Activated T-cell treated with anti-CD3 and anti-CD28 coated beads, Interleukin-2, amount 50 U/mL, for 4 hours (primary cell): ENCODE measurements at regions not wholly inside any gene's neighbourhood (a gene's known extent, or its start where the extent isn't known, plus 50 kb on each side); places are given as distances from the start of the nearest gene placed in this dataset.
"Not testable (repeated sequence)": the region's sequence is repeated elsewhere in the genome, so short reads cannot be mapped to it uniquely, and the experiment has no call there.

Experiments
- ATAC-seq, 2 donors: fragments of 200-7000 bp; cut with Tn5 transposase; one replicate each; pipeline ENCODE4 v1.10.0; 2021
- DNase-seq: peaks from one replicate; pipeline ENCODE4 v3.0.0-alpha.2; 2020
- H3K27me3 Mint-ChIP-seq: one replicate; pipeline ENCODE4 v1.8.0; 2021; ENCODE audit warnings: low read depth, mixed read lengths
- H3K36me3 Mint-ChIP-seq: one replicate; pipeline ENCODE4 v1.8.0; 2022; ENCODE audit warnings: mixed read lengths; ENCODE audit not compliant: insufficient read depth
- H3K4me1 Mint-ChIP-seq: one replicate; pipeline ENCODE4 v1.8.0; 2021; ENCODE audit warnings: low read depth, mixed read lengths
- H3K4me3 Mint-ChIP-seq: one replicate; pipeline ENCODE4 v1.8.0; 2021; ENCODE audit warnings: mild to moderate bottlenecking, moderate library complexity, mixed read lengths
- H3K9me3 Mint-ChIP-seq: one replicate; pipeline ENCODE4 v1.8.0; 2021; ENCODE audit warnings: mixed read lengths

DNA sequence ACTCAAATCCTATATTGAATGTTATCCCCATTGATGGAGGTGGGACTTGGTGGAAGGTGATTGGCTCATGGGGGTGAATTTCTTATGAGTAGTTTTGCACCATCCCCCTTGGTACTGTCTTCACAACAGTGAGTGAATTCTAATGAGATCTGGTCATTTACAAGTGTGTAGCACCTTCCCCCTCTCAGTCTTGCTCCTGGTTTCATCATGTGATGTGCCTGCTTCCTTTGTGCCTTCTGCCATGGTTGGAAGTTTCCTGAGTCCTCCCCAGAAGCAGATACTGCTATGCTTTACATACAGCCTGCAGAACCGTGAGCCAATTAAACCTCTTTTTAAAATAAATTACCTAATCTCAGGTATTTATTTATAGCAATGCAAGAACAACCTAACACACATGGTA lies 302.4 kb upstream of the KITLG start:
- Mint-ChIP-seq H3K36me3 (no peaks in the 10 kb centered on the region), H3K27me3 (no peaks in the 10 kb centered on the region), H3K9me3 (peaks cover 5% of the 10 kb centered on the region), H3K4me1 (no peaks in the 10 kb centered on the region), H3K4me3 (no peak overlapping the region)
- DNase-seq: no peak
- no peak for ATAC-seq

DNA sequence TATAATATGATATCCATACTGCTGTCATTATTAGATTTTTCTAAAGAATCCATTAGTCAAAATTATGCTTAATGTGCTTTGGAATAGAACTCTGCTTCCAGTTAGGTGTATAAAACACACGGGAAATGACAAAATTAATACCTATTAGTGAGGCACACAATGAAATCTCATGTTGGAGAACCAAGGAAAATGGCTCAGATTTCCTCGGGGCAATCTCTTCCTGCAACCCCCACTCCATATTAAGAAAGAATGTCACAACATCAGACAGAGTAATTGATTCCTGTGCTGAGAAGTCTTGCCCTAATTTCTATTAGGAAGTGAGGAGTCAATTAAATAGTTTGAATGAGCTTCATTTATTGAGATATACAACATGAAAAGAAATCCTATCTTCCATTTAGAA lies 299.8 kb upstream of the KITLG start:
- ATAC-seq (no peak), DNase-seq (no peak)
- no peaks in the 10 kb centered on the region for H3K27me3 Mint-ChIP-seq
- H3K36me3 Mint-ChIP-seq: no peaks in the 10 kb centered on the region
- H3K4me1 Mint-ChIP-seq: no peaks in the 10 kb centered on the region
- peaks cover 5% of the 10 kb centered on the region for H3K9me3 Mint-ChIP-seq
- H3K4me3 Mint-ChIP-seq: no peak overlapping the region

DNA sequence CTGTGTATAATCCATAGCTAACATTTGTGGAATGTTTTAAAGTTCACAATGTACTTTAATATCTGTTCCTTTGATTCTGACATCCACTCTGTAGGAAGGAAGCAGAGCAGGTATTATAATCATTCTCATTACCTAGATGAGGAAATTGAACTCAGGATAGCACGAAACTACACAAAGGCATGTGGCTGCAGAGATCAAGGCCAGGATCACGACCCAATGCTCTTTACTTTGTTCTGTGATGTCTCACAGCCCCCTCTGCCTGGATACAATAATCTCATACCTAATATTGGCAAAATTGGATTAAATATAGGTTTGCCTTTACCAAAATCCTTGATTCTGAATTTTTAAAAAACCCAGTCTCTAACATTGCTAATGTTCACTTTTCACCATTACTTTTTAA lies 298.0 kb upstream of the KITLG start:
- H3K4me1 Mint-ChIP-seq: no peaks in the 10 kb centered on the region
- ATAC-seq (no peak), DNase-seq (no peak)
- peaks cover 5% of the 10 kb centered on the region for H3K9me3 Mint-ChIP-seq
- H3K36me3 Mint-ChIP-seq: no peaks in the 10 kb centered on the region
- no peaks in the 10 kb centered on the region for H3K27me3 Mint-ChIP-seq
- no peak overlapping the region for H3K4me3 Mint-ChIP-seq

DNA sequence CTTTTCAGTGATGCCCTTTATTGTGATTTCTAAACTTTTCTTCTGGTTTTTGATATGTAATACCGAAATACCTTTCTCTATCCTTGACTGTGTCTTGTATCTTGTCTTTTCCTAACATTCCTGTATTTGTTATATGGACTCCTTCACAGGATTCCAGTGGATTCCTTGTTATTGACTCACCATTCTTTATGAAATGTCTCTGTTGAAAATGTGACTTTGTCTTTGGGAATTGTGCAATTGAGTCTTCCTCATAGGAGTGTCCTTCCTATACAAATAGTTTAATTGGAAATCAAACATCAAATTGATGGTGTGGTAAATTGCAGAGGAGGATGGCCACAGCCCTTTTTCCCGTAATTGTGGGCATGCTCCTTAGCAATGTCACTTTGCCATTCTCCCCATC lies 296.6 kb upstream of the KITLG start:
- no peak for DNase-seq
- no peaks in the 10 kb centered on the region for H3K27me3 Mint-ChIP-seq
- H3K36me3 Mint-ChIP-seq: no peaks in the 10 kb centered on the region
- H3K9me3 Mint-ChIP-seq: no peaks in the 10 kb centered on the region
- H3K4me1 Mint-ChIP-seq: no peaks in the 10 kb centered on the region
- H3K4me3 Mint-ChIP-seq: no peak overlapping the region
- no peak for ATAC-seq

- DNase-seq (no peak), ATAC-seq (no peak)
- no peaks in the 10 kb centered on the region for H3K36me3 Mint-ChIP-seq
- no peaks in the 10 kb centered on the region for H3K9me3 Mint-ChIP-seq
- H3K4me3 Mint-ChIP-seq: no peak overlapping the region
- no peaks in the 10 kb centered on the region for H3K27me3 Mint-ChIP-seq
- no peaks in the 10 kb centered on the region for H3K4me1 Mint-ChIP-seq
These were observed 289.9 kb upstream of the KITLG start for GRCh38 chr12:88870000-88870737.

DNA sequence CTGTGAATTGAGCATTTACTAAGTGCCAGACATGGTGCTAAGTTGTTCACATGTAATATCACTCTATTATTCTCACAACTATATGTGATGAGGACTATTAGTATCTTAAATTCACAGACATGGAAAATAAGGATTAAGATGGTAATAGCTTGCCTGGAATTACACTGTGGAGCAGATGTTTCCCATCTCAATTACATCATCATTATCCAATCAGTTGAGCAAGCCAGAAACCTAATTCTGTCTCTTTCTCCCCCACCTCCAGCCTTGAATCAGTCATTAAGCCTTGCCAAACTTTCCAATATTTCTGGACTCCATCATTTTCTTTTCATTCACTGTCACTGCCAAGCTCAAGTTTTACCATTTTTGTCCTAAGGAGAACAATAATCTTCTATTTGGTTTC lies 287.8 kb upstream of the KITLG start:
- Mint-ChIP-seq H3K36me3 (no peaks in the 10 kb centered on the region), H3K27me3 (no peaks in the 10 kb centered on the region), H3K9me3 (no peaks in the 10 kb centered on the region), H3K4me1 (no peaks in the 10 kb centered on the region), H3K4me3 (no peak overlapping the region)
- ATAC-seq: no peak
- no peak for DNase-seq

DNA sequence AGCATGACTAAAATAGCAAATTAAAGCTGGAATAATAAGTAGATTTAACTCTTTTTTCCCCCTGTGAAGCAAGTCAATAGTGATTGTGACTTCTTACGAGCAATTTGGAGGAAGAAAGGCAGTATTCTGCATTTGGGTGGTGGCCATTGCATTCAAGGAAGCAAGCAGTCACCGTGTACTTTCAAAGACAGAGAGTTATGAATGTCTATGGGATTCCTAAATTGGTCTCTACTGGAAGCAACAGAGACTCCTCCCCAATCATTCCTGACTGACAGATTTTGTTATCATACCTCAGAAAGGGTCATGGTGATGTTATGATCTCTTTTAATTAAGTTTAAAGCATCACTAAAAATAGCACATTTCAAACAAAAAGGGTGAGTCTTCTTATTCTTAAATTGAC lies 287.2 kb upstream of the KITLG start:
- DNase-seq: no peak
- Mint-ChIP-seq H3K36me3 (no peaks in the 10 kb centered on the region), H3K9me3 (no peaks in the 10 kb centered on the region), H3K4me3 (no peak overlapping the region), H3K4me1 (no peaks in the 10 kb centered on the region), H3K27me3 (no peaks in the 10 kb centered on the region)
- no peak for ATAC-seq

GRCh38 chr12:88866881-88867280 lies 286.6 kb upstream of the KITLG start:
- Mint-ChIP-seq H3K4me3 (no peak overlapping the region), H3K36me3 (no peaks in the 10 kb centered on the region), H3K9me3 (no peaks in the 10 kb centered on the region), H3K4me1 (no peaks in the 10 kb centered on the region), H3K27me3 (no peaks in the 10 kb centered on the region)
- DNase-seq (no peak), ATAC-seq (no peak)

DNA sequence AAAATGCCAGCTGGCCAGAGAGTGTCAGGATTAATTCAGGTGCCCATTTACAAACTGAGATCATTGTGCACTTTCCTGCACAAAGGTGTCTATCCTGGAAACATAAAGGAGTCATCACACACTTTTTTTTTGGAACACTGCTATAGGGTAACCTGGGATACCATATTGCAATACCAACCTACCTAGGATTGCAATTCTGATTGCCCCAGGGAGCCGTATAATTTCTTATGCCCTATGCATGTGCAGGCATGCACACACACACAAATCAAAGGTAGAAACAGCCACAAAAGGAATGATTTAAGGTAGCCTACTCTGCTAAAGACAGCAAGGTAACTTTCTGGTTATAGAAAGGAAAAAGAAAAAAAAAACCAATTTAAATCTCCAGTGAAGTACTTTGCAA lies 285.3 kb upstream of the KITLG start:
- no peaks in the 10 kb centered on the region for H3K27me3 Mint-ChIP-seq
- ATAC-seq (no peak), DNase-seq (no peak)
- H3K4me3 Mint-ChIP-seq: no peak overlapping the region
- no peaks in the 10 kb centered on the region for H3K4me1 Mint-ChIP-seq
- H3K36me3 Mint-ChIP-seq: no peaks in the 10 kb centered on the region
- no peaks in the 10 kb centered on the region for H3K9me3 Mint-ChIP-seq

DNA sequence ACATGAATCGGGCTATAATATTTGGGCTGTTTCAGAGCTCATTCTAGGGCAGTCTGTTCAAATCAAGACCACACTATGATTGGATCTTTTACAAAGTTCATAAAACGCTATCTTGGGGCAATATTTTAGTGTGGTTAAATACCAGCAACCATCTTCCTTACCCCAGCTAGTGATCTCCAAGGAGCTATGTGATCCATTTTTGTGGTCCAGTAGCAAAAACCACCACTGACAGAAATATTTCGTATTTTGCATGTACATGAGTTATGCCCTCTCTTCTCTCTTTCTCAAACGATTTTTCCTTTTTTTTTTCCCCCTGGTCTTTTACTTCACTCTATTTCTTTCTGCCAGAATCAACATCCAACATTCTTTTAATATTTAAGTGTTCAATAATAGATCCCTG lies 280.6 kb upstream of the KITLG start:
- Mint-ChIP-seq H3K27me3 (no peaks in the 10 kb centered on the region), H3K4me3 (no peak overlapping the region), H3K4me1 (no peaks in the 10 kb centered on the region), H3K9me3 (no peaks in the 10 kb centered on the region), H3K36me3 (no peaks in the 10 kb centered on the region)
- no peak for DNase-seq
- no peak for ATAC-seq

GRCh38 chr12:88856201-88856600 lies 275.9 kb upstream of the KITLG start:
- Mint-ChIP-seq H3K27me3 (no peaks in the 10 kb centered on the region), H3K4me1 (no peaks in the 10 kb centered on the region), H3K36me3 (no peaks in the 10 kb centered on the region), H3K4me3 (no peak overlapping the region), H3K9me3 (peaks cover 6% of the 10 kb centered on the region)
- ATAC-seq (no peak), DNase-seq (no peak)

DNA sequence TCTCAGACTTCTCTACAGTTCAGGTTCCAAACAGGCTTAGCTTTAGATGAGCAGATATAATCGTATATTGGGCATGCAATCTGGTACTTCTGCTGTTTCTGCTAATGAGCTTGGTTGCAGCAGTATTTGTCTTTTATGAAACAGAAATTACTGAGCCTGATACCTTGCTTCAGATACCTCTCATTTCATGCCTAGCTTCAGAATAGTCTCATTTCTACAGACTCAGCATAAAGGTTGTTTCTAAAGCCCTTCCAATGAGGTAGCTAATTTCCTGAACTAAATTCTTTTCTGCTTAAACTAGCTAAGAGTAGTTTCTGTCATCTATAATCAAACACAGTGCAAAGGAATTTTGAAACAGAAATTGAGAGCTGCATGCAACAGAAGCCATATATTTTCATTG lies 275.0 kb upstream of the KITLG start:
- peaks cover 6% of the 10 kb centered on the region for H3K9me3 Mint-ChIP-seq
- no peaks in the 10 kb centered on the region for H3K27me3 Mint-ChIP-seq
- no peak for DNase-seq
- no peaks in the 10 kb centered on the region for H3K36me3 Mint-ChIP-seq
- H3K4me3 Mint-ChIP-seq: no peak overlapping the region
- H3K4me1 Mint-ChIP-seq: no peaks in the 10 kb centered on the region
- ATAC-seq: no peak

DNA sequence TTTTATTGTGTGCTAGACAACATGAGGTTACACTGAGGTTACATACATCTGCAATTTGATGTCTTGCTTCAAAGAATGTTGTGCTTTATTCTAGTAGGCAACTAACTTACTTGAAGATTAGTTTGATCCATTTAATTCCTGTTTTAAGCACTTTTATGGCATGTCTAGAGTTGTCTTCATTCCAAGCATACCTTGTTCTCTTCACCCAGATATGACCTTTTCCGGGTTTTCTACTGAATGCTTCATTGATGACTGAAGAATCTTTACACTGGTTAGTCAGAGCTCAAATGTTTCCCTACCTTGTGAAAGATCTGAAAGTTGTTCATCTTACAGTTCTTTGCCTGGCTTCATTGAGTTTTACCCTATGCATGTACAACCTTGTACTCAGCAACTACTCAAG lies 274.0 kb upstream of the KITLG start:
- ATAC-seq: no peak
- no peaks in the 10 kb centered on the region for H3K27me3 Mint-ChIP-seq
- H3K4me1 Mint-ChIP-seq: no peaks in the 10 kb centered on the region
- H3K9me3 Mint-ChIP-seq: peaks cover 6% of the 10 kb centered on the region
- no peaks in the 10 kb centered on the region for H3K36me3 Mint-ChIP-seq
- H3K4me3 Mint-ChIP-seq: no peak overlapping the region
- DNase-seq: no peak

DNA sequence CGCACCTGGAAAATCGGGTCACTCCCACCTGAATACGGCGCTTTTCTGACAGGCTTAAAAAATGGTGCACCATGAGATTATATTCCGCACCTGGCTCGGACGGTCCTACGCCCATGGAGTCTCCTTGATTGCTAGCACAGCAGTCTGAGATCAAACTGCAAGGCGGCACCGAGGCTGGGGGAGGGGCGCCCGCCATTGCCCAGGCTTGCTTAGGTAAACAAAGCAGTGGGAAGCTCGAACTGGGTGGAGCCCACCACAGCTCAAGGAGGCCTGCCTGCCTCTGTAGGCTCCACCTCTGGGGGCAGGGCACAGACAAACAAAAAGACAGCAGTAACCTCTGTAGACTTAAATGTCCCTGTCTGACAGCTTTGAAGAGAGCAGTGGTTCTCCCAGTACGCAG lies 267.0 kb upstream of the KITLG start:
- not testable (repeated sequence) for H3K36me3 Mint-ChIP-seq, ATAC-seq, H3K4me1 Mint-ChIP-seq, H3K27me3 Mint-ChIP-seq, DNase-seq, H3K4me3 Mint-ChIP-seq
- H3K9me3 Mint-ChIP-seq: peaks cover 11% of the 10 kb centered on the region

GRCh38 chr12:88844426-88844825 lies 264.2 kb upstream of the KITLG start:
- ATAC-seq (no peak), DNase-seq (no peak)
- H3K4me3 Mint-ChIP-seq: no peak overlapping the region
- no peaks in the 10 kb centered on the region for H3K27me3 Mint-ChIP-seq
- H3K36me3 Mint-ChIP-seq: no peaks in the 10 kb centered on the region
- peaks cover 24% of the 10 kb centered on the region for H3K9me3 Mint-ChIP-seq
- H3K4me1 Mint-ChIP-seq: no peaks in the 10 kb centered on the region

DNA sequence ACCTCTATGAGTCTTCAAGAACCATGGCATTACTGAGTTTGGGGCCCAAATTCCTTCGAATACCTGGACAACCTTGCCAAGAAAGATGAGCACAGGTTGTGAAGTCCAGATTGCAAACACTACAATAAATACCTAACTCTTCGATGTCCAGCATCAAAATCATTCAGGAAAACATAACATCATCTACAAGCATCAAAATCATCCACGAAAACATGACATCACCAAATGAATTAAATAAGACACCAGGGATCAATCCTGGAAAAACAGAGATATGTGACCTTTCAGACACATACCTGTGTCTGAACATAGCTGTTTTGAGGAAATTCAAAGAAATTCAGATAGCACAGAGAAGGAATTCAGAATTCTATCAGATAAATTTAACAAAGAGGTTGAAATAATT lies 262.0 kb upstream of the KITLG start:
- peaks cover 2% of the 10 kb centered on the region for H3K27me3 Mint-ChIP-seq
- H3K9me3 Mint-ChIP-seq: peaks cover 31% of the 10 kb centered on the region
- ATAC-seq (no peak), DNase-seq (no peak)
- H3K4me1 Mint-ChIP-seq: no peaks in the 10 kb centered on the region
- H3K36me3 Mint-ChIP-seq: no peaks in the 10 kb centered on the region
- H3K4me3 Mint-ChIP-seq: no peak overlapping the region
